Testis (tissue), 2 donors: ENCODE measurements at regions not wholly inside any gene's neighbourhood (a gene's known extent, or its start where the extent isn't known, plus 50 kb on each side); places are given as distances from the start of the nearest gene placed in this dataset.

Source experiments
- POLR2A ChIP-seq: fragments of 450-650 bp; IDR thresholded peaks from one replicate; pipeline ENCODE4 v1.6.1; 2017; ENCODE audit warnings: antibody characterized with exemption, mild to moderate bottlenecking, moderate library complexity
- TF ChIP-seq, protein P1 (sequence below), 3 experiments: fragments of 450-650 bp in 2 of 3; fragments of 200-600 bp in 1 of 3; sonication (generic) in 1 of 3; IDR thresholded peaks; one replicate each; pipeline ENCODE4 v1.5.1; 2016 to 2019; ENCODE audit warnings: antibody characterized with exemption in 3 of 3, mild to moderate bottlenecking in 2 of 3, moderate library complexity in 1 of 3

DNA sequence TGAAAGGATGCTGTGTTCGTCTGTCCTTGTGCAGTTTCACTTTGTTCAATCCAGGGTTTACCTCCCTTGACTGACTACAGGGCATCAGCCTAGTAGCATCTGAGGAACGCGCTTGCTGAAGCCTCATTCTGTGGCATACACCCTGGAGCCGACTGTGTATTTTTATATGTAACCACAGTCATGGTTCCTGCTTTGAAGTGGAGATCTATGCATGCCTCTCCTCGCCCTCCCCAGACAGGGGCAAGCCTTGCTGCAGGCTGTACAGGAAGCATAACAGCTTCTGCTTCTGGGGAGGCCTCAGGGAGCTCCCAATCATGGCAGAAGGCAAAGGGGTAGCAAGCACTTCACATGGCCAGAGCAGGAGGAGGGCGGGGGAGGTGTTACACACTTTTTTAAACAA lies 262.1 kb downstream of the BCL11B start:
- TF ChIP-seq, protein P1, sequence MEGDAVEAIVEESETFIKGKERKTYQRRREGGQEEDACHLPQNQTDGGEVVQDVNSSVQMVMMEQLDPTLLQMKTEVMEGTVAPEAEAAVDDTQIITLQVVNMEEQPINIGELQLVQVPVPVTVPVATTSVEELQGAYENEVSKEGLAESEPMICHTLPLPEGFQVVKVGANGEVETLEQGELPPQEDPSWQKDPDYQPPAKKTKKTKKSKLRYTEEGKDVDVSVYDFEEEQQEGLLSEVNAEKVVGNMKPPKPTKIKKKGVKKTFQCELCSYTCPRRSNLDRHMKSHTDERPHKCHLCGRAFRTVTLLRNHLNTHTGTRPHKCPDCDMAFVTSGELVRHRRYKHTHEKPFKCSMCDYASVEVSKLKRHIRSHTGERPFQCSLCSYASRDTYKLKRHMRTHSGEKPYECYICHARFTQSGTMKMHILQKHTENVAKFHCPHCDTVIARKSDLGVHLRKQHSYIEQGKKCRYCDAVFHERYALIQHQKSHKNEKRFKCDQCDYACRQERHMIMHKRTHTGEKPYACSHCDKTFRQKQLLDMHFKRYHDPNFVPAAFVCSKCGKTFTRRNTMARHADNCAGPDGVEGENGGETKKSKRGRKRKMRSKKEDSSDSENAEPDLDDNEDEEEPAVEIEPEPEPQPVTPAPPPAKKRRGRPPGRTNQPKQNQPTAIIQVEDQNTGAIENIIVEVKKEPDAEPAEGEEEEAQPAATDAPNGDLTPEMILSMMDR (IDR thresholded peaks at IDR 0.05), result no peak
- TF ChIP-seq POLR2A, result no peak
